ENCODE measurements at regions not wholly inside any gene's neighbourhood (a gene's known extent, or its start where the extent isn't known, plus 50 kb on each side); places are given as distances from the start of the nearest gene placed in this dataset.

- Histone ChIP-seq H3K27me3 (ENCODE audit: low read length) (no peaks in the 10 kb centered on the region), H3K9ac (ENCODE audit: low read length) (no peak overlapping the region)
- TF ChIP-seq EZH2phosphoT487 (conservative IDR thresholded peaks at IDR 0.05; ENCODE audit: low read length) (no peak), CTCF (IDR thresholded peaks at IDR 0.05; ENCODE audit: insufficient read depth, low read length, poor library complexity, severe bottlenecking) (peak; percentile 72)
These were observed 132.2 kb downstream of the FBXO4 start for GRCh38 chr5:42057254-42057690.

GRCh38 chr5:42059291-42059690, 134.2 kb downstream of the FBXO4 start:
- Histone ChIP-seq H3K79me2 (ENCODE audit: insufficient read depth, low read length) (no peaks in the 10 kb centered on the region), H3K27me3 (ENCODE audit: low read length) (no peaks in the 10 kb centered on the region), H4K20me1 (ENCODE audit: low read depth, low read length) (no peaks in the 10 kb centered on the region), H3K9ac (ENCODE audit: low read length) (no peak overlapping the region), H3K27ac (ENCODE audit: low read depth, low read length) (no peak overlapping the region), H3K36me3 (ENCODE audit: low read length) (no peaks in the 10 kb centered on the region), H3F3A (ENCODE audit: insufficient read depth) (no peaks in the 10 kb centered on the region), H3K9me3 (ENCODE audit: insufficient read depth, low read length) (no peaks in the 10 kb centered on the region), H3K4me3 (ENCODE audit: insufficient read depth, low read length, poor library complexity, severe bottlenecking) (no peak overlapping the region), H3K4me2 (ENCODE audit: low read depth, low read length, poor library complexity, severe bottlenecking) (no peak overlapping the region), H3K9me2 (replicated peaks; ENCODE audit: insufficient read depth, low read length) (no peaks in the 10 kb centered on the region), H2AFZ (ENCODE audit: low read depth, low read length, severe bottlenecking) (no peak overlapping the region)
- TF ChIP-seq EZH2phosphoT487 (conservative IDR thresholded peaks at IDR 0.05; ENCODE audit: low read length) (no peak), CTCF (IDR thresholded peaks at IDR 0.05; ENCODE audit: insufficient read depth, low read length, poor library complexity, severe bottlenecking) (no peak)

More at GRCh38 chr5:42057254-42057690, 132.2 kb downstream of the FBXO4 start:
- Histone ChIP-seq H3K79me2 (ENCODE audit: insufficient read depth, low read length) (no peaks in the 10 kb centered on the region), H2AFZ (ENCODE audit: low read depth, low read length, severe bottlenecking) (no peak overlapping the region), H3K27ac (ENCODE audit: low read depth, low read length) (no peak overlapping the region), H3K9me2 (replicated peaks; ENCODE audit: insufficient read depth, low read length) (no peaks in the 10 kb centered on the region), H3F3A (ENCODE audit: insufficient read depth) (no peaks in the 10 kb centered on the region), H3K4me2 (ENCODE audit: low read depth, low read length, poor library complexity, severe bottlenecking) (no peak overlapping the region), H3K9me3 (ENCODE audit: insufficient read depth, low read length) (no peaks in the 10 kb centered on the region), H3K4me3 (ENCODE audit: insufficient read depth, low read length, poor library complexity, severe bottlenecking) (no peak overlapping the region), H4K20me1 (ENCODE audit: low read depth, low read length) (no peaks in the 10 kb centered on the region), H3K36me3 (ENCODE audit: low read length) (no peaks in the 10 kb centered on the region)

- no peaks in the 10 kb centered on the region for H3K9me2 ChIP-seq (replicated peaks; ENCODE audit: insufficient read depth, low read length)
- no peaks in the 10 kb centered on the region for H3F3A ChIP-seq (ENCODE audit: insufficient read depth)
- no peaks in the 10 kb centered on the region for H3K9me3 ChIP-seq (ENCODE audit: insufficient read depth, low read length)
- no peak overlapping the region for H3K4me3 ChIP-seq (ENCODE audit: insufficient read depth, low read length, poor library complexity, severe bottlenecking)
- H3K4me2 ChIP-seq (ENCODE audit: low read depth, low read length, poor library complexity, severe bottlenecking), result no peak overlapping the region
- H3K27me3 ChIP-seq (ENCODE audit: low read length), result no peaks in the 10 kb centered on the region
- no peak overlapping the region for H3K27ac ChIP-seq (ENCODE audit: low read depth, low read length)
- H2AFZ ChIP-seq (ENCODE audit: low read depth, low read length, severe bottlenecking), result no peak overlapping the region
- H3K9ac ChIP-seq (ENCODE audit: low read length), result no peak overlapping the region
- no peaks in the 10 kb centered on the region for H3K79me2 ChIP-seq (ENCODE audit: insufficient read depth, low read length)
- no peaks in the 10 kb centered on the region for H4K20me1 ChIP-seq (ENCODE audit: low read depth, low read length)
- no peak for TF ChIP-seq CTCF (IDR thresholded peaks at IDR 0.05; ENCODE audit: insufficient read depth, low read length, poor library complexity, severe bottlenecking)
- TF ChIP-seq EZH2phosphoT487 (conservative IDR thresholded peaks at IDR 0.05; ENCODE audit: low read length), result no peak
- H3K36me3 ChIP-seq (ENCODE audit: low read length), result no peaks in the 10 kb centered on the region
These were observed 134.8 kb downstream of the FBXO4 start for GRCh38 chr5:42059778-42060464.
